ENCODE measurements at regions not wholly inside any gene's neighbourhood (a gene's known extent, or its start where the extent isn't known, plus 50 kb on each side); places are given as distances from the start of the nearest gene placed in this dataset.

GRCh38 chr10:84700668-84701369, 372.4 kb downstream of the CCSER2 start:
- no peaks in the 10 kb centered on the region for H3F3A ChIP-seq (ENCODE audit: insufficient read depth)
- no peak overlapping the region for H2AFZ ChIP-seq (ENCODE audit: low read depth, low read length, severe bottlenecking)
- no peak overlapping the region for H3K27ac ChIP-seq (ENCODE audit: low read depth, low read length)
- TF ChIP-seq CTCF (IDR thresholded peaks at IDR 0.05; ENCODE audit: insufficient read depth, low read length, poor library complexity, severe bottlenecking) (no peak), EZH2phosphoT487 (conservative IDR thresholded peaks at IDR 0.05; ENCODE audit: low read length) (no peak)
- no peaks in the 10 kb centered on the region for H3K36me3 ChIP-seq (ENCODE audit: low read length)
- no peak overlapping the region for H3K9ac ChIP-seq (ENCODE audit: low read length)
- no peak overlapping the region for H3K4me2 ChIP-seq (ENCODE audit: low read depth, low read length, poor library complexity, severe bottlenecking)
- H4K20me1 ChIP-seq (ENCODE audit: low read depth, low read length): no peaks in the 10 kb centered on the region
- H3K4me3 ChIP-seq (ENCODE audit: insufficient read depth, low read length, poor library complexity, severe bottlenecking): no peak overlapping the region
- H3K27me3 ChIP-seq (ENCODE audit: low read length): no peaks in the 10 kb centered on the region
- no peaks in the 10 kb centered on the region for H3K9me2 ChIP-seq (replicated peaks; ENCODE audit: insufficient read depth, low read length)
- H3K79me2 ChIP-seq (ENCODE audit: insufficient read depth, low read length): no peaks in the 10 kb centered on the region
- no peaks in the 10 kb centered on the region for H3K9me3 ChIP-seq (ENCODE audit: insufficient read depth, low read length)

- Histone ChIP-seq H2AFZ (ENCODE audit: low read depth, low read length, severe bottlenecking) (no peak overlapping the region), H3K27ac (ENCODE audit: low read depth, low read length) (no peak overlapping the region), H3K4me2 (ENCODE audit: low read depth, low read length, poor library complexity, severe bottlenecking) (no peak overlapping the region), H3K79me2 (ENCODE audit: insufficient read depth, low read length) (no peaks in the 10 kb centered on the region), H3K4me3 (ENCODE audit: insufficient read depth, low read length, poor library complexity, severe bottlenecking) (no peak overlapping the region), H3K9ac (ENCODE audit: low read length) (no peak overlapping the region), H3K9me2 (replicated peaks; ENCODE audit: insufficient read depth, low read length) (no peaks in the 10 kb centered on the region), H4K20me1 (ENCODE audit: low read depth, low read length) (no peaks in the 10 kb centered on the region), H3K36me3 (ENCODE audit: low read length) (no peaks in the 10 kb centered on the region), H3K9me3 (ENCODE audit: insufficient read depth, low read length) (no peaks in the 10 kb centered on the region), H3F3A (ENCODE audit: insufficient read depth) (no peaks in the 10 kb centered on the region), H3K27me3 (ENCODE audit: low read length) (no peaks in the 10 kb centered on the region)
- no peak for TF ChIP-seq CTCF (IDR thresholded peaks at IDR 0.05; ENCODE audit: insufficient read depth, low read length, poor library complexity, severe bottlenecking)
- no peak for TF ChIP-seq EZH2phosphoT487 (conservative IDR thresholded peaks at IDR 0.05; ENCODE audit: low read length)
Observed at GRCh38 chr10:84701370-84701720, 373.0 kb downstream of the CCSER2 start.

- no peak overlapping the region for H3K4me3 ChIP-seq (ENCODE audit: insufficient read depth, low read length, poor library complexity, severe bottlenecking)
- TF ChIP-seq CTCF (IDR thresholded peaks at IDR 0.05; ENCODE audit: insufficient read depth, low read length, poor library complexity, severe bottlenecking) (no peak), EZH2phosphoT487 (conservative IDR thresholded peaks at IDR 0.05; ENCODE audit: low read length) (no peak)
- H3K27me3 ChIP-seq (ENCODE audit: low read length): no peaks in the 10 kb centered on the region
- H4K20me1 ChIP-seq (ENCODE audit: low read depth, low read length): no peaks in the 10 kb centered on the region
- H2AFZ ChIP-seq (ENCODE audit: low read depth, low read length, severe bottlenecking): no peak overlapping the region
- H3F3A ChIP-seq (ENCODE audit: insufficient read depth): no peaks in the 10 kb centered on the region
- H3K36me3 ChIP-seq (ENCODE audit: low read length): no peaks in the 10 kb centered on the region
- H3K9me3 ChIP-seq (ENCODE audit: insufficient read depth, low read length): no peaks in the 10 kb centered on the region
- no peak overlapping the region for H3K4me2 ChIP-seq (ENCODE audit: low read depth, low read length, poor library complexity, severe bottlenecking)
- H3K27ac ChIP-seq (ENCODE audit: low read depth, low read length): no peak overlapping the region
- H3K9me2 ChIP-seq (replicated peaks; ENCODE audit: insufficient read depth, low read length): no peaks in the 10 kb centered on the region
- no peak overlapping the region for H3K9ac ChIP-seq (ENCODE audit: low read length)
- no peaks in the 10 kb centered on the region for H3K79me2 ChIP-seq (ENCODE audit: insufficient read depth, low read length)
Observed at GRCh38 chr10:84704101-84704500, 375.7 kb downstream of the CCSER2 start.
